Fibroblast of villous mesenchyme (primary cell): ENCODE measurements at regions not wholly inside any gene's neighbourhood (a gene's known extent, or its start where the extent isn't known, plus 50 kb on each side); places are given as distances from the start of the nearest gene placed in this dataset.

ENCODE experiments used
- DNase-seq: peaks from one replicate; pipeline ENCODE4 v3.0.0-alpha.2; 2010; ENCODE audit warnings: low read depth
- H3K4me3 ChIP-seq: 2 replicates; pipeline ENCODE4 v1.5.1; 2011; ENCODE audit warnings: low read depth, mild to moderate bottlenecking, low read length
- TF ChIP-seq, protein P1 (sequence below): IDR thresholded peaks from 2 replicates; pipeline ENCODE4 v1.5.1; 2012; ENCODE audit warnings: low read depth, mild to moderate bottlenecking, low read length; ENCODE audit not compliant: insufficient read depth

DNA sequence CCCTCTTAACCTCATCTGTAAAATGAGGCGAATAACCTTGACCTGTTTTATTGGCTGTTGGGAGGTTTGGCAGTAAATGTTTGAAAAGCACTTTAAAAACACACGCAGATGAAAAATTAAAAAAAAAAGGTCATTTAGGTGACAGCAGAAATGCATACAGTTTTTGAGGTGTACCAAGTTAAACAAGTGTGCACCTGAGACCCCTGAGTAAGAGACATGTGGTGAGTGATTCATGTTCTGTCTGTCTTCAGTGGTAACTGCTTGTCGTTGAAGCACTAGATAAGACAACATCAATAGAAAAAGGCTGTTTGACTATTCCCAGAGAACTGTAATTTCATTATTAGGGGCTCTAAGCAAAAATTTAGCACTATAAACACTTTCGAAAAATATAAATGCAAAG lies 608.4 kb upstream of the PITX2 start:
- TF ChIP-seq, protein P1, sequence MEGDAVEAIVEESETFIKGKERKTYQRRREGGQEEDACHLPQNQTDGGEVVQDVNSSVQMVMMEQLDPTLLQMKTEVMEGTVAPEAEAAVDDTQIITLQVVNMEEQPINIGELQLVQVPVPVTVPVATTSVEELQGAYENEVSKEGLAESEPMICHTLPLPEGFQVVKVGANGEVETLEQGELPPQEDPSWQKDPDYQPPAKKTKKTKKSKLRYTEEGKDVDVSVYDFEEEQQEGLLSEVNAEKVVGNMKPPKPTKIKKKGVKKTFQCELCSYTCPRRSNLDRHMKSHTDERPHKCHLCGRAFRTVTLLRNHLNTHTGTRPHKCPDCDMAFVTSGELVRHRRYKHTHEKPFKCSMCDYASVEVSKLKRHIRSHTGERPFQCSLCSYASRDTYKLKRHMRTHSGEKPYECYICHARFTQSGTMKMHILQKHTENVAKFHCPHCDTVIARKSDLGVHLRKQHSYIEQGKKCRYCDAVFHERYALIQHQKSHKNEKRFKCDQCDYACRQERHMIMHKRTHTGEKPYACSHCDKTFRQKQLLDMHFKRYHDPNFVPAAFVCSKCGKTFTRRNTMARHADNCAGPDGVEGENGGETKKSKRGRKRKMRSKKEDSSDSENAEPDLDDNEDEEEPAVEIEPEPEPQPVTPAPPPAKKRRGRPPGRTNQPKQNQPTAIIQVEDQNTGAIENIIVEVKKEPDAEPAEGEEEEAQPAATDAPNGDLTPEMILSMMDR = no peak
- no peak for DNase-seq
- no peak overlapping the region for H3K4me3 ChIP-seq

DNA sequence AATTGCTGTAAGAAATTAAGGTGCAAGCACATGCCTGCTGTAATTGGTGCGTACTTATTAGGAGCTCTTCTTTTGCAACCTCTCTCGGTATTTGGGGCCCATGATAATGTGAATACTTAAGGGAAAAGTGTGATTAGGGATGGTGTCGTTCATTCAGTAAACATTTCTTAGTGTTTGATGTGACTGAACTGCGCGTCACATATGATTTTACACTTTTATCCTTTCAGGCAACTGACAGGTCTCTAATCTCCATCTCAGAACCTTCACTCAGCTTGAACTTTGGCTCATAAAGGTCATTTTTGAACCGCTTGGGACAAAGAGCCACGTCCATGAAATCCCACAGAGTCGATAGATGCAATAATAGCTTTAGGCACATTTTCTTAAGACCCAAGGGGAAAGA lies 612.1 kb upstream of the PITX2 start:
- H3K4me3 ChIP-seq = no peak overlapping the region
- TF ChIP-seq, protein P1 = no peak
- DNase-seq = no peak

DNA sequence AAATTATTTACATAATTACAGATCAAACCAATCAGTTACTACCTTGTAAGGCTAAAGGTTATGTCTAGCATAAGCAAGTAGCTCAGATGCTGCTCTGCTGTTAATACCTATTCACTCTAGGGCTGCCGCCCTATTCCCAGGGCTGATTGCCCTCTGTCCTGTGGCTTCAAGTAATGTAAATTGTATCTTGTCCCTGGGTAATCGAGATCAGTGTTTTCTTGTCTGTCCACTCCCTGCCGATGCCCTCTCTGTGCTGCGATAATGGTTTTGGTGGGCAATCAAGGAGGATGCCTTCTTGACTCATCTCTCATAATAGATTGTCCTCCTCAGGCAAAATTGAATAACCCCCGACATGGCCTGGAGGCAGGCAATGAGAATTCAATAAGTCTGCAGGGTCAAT lies 641.0 kb upstream of the PITX2 start:
- no peak for DNase-seq
- TF ChIP-seq, protein P1 = no peak
- no peak overlapping the region for H3K4me3 ChIP-seq

DNA sequence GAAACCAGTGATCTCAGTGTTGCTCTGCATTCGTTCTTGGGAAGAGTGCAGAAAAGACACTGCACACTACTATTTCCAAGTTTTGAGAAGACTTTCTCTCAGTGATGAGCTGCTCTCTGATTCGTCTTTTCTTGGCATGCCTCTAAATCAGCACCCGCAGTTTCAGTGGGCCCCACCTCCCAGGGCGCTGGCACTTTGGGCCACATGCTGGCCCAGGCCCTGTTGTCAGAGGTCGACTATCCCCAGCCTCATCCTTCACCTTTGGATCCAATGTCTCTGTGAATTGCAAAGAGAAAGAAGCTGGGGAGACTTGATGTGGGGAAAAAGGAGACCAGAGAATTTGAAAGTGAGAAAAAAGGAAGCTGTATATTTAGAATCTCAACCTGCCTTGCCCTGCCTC lies 644.1 kb upstream of the PITX2 start:
- H3K4me3 ChIP-seq = no peak overlapping the region
- DNase-seq = no peak

DNA sequence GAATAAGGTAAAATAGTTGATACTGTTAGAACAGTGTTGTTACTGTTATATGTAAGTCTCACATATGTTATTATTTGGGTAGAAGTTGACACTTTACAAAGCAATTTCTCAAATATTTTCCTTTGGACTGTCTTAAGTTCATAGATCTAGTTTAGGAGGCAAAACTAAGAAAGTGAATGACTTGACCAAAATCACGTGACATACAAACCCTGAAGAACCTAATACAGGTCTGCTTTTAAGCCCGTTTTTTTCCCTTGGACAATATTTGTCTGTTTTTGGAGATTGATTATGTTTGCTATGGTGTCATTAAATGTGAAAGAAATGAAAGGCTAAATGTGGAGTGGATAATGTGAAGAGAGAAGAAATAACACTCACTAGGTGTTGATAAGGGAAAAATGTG lies 644.9 kb upstream of the PITX2 start:
- TF ChIP-seq, protein P1 = no peak
- H3K4me3 ChIP-seq = no peak overlapping the region
- DNase-seq = no peak

More for the DNA sequence above, 644.1 kb upstream of the PITX2 start:
- TF ChIP-seq, protein P1 = no peak

DNA sequence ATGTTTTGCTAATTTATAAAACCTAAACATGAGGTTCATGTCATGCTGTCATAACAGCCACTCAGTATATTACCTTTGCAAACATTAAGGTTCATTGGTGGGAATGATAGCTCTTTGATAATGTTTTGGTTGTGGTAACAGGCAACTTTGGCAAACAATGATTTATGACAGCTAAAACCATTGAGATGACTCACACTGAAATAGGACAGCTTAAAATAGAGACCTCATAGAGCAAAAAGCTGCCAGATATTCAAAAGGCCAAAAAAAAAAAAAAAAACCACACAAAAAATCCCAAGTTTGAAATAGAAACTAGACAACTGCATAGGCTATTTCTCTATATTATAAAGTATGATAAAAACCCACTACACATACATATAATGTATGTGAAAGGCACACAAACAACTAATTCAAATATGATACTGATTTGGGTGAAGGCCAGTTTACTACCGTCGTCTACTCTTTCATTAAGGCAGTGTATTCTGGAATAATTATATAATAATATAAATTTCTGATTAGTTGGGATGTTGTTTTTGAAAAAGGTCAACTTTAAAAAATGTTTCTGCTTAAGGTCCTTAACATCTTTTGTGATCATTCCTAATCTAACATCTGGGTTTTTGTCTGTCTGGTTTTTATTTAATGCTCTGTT lies 646.0 kb upstream of the PITX2 start:
- peak; percentile 39 for DNase-seq
- TF ChIP-seq, protein P1 = no peak
- H3K4me3 ChIP-seq = no peak overlapping the region

DNA sequence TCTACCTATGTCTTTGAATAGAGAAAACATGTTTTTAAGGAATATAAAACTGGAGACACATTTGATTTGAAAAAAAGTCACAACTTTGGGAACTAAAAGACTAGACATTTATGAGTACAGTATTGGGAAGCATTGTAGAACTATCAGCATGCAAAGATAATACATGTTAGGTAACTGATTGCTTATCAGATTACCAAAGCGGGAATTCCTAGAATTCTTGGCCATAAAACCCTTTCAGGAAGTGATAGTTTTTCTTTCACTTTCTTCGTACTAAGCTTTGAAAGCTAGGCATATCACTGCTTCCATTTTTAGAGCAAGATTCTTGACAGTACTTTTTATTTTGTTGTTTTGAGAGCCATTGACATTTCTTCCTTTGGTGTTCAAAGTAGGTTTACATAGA lies 646.6 kb upstream of the PITX2 start:
- TF ChIP-seq, protein P1 = no peak
- DNase-seq = no peak
- H3K4me3 ChIP-seq = no peak overlapping the region
